ENCODE measurements at regions not wholly inside any gene's neighbourhood (a gene's known extent, or its start where the extent isn't known, plus 50 kb on each side); places are given as distances from the start of the nearest gene placed in this dataset.

DNA sequence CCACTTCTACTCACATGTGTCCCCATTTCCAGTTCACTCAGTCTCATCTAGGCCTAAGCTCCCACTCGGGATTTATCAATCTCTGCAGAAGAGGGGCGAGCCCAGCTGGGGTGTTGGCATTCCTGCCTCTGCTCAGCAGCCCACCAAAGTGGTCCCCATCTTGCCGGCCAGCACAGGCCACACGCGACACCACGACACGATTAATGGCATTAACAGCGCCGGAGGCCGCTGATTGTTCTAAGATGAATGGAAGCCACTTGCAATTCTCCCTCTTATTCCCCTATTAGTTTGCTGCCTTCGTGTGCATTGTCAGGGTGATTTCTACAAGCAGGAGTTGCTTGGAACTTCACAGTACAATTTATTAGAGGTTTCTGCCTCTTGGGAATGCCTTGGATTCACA lies 477.3 kb downstream of the SHQ1 start:
- H3K9me2 ChIP-seq (ENCODE audit: insufficient read depth): 0 out of 2 replicates have a peak, but pooled peaks cover 5% of the 10 kb centered on the region
- H3K27ac Mint-ChIP-seq: no peak overlapping the region
- ATAC-seq: no peak
- no peaks in the 10 kb centered on the region for H3K27me3 ChIP-seq (ENCODE audit: insufficient read depth)
- no peaks in the 10 kb centered on the region for H3F3A ChIP-seq (replicated peaks; ENCODE audit: low read depth)
- no peaks in the 10 kb centered on the region; the same call in 2 of the 3 replicates for H3K9me3 Mint-ChIP-seq
- H3K4me3 ChIP-seq: no peak overlapping the region
- peaks cover 3% of the 10 kb centered on the region for H3K27me3 Mint-ChIP-seq (ENCODE audit: insufficient read depth, low read depth, poor library complexity)
- no peak for DNase-seq (ENCODE audit: low spot score)
- peaks cover 45% of the 10 kb centered on the region for H3K4me1 ChIP-seq (ENCODE audit: insufficient read depth)
- H3K4me1 Mint-ChIP-seq: peaks cover 64% of the 10 kb centered on the region
- H3K27ac ChIP-seq (ENCODE audit: low read depth): no peak overlapping the region
- H3K4me2 ChIP-seq: no peak overlapping the region
- H3K79me2 ChIP-seq (replicated peaks; ENCODE audit: insufficient read depth): no peaks in the 10 kb centered on the region; the same call in 1 of the 2 replicates
- H3K4me3 Mint-ChIP-seq: no peak overlapping the region
- H2AFZ ChIP-seq: no peak overlapping the region
- peaks cover 14% of the 10 kb centered on the region; the same call in 2 of the 3 replicates for H3K36me3 Mint-ChIP-seq (ENCODE audit: low read depth)
- TF ChIP-seq EZH2 (IDR thresholded peaks at IDR 0.05; ENCODE audit: low read depth, unreplicated experiment) (no peak), POLR2AphosphoS5 (IDR thresholded peaks at IDR 0.05; ENCODE audit: low read depth) (no peak)
- H4K20me1 ChIP-seq (replicated peaks; ENCODE audit: insufficient read depth): no peaks in the 10 kb centered on the region
- H3K36me3 ChIP-seq (ENCODE audit: insufficient read depth): no peaks in the 10 kb centered on the region

DNA sequence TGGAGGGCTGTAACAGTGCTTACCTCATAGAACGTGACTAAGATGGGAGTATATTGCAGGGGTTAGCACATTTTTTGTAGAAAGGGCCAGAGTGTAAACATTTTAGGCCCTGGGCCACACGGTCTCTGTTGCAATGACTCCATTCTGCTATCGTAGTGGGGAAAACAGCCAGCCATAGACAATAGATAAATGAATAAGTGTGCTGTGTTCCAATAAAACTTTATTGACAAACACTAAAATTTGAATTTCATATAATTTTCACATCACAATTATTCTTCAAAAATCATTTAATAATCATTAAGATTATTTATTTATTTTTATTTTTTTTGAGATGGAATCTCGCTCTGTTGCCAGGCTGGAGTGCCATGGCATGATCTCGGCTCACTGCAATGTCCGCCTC lies 478.6 kb downstream of the SHQ1 start:
- peaks cover 52% of the 10 kb centered on the region for H3K4me1 Mint-ChIP-seq
- peaks cover 14% of the 10 kb centered on the region for H3K36me3 Mint-ChIP-seq (ENCODE audit: low read depth)
- no peak overlapping the region for H3K4me3 Mint-ChIP-seq
- peaks cover 3% of the 10 kb centered on the region for H3K27me3 Mint-ChIP-seq (ENCODE audit: insufficient read depth, low read depth, poor library complexity)
- Histone ChIP-seq H3K27ac (ENCODE audit: low read depth) (no peak overlapping the region), H2AFZ (no peak overlapping the region), H3K27me3 (ENCODE audit: insufficient read depth) (no peaks in the 10 kb centered on the region), H3K4me2 (peak overlapping the region; percentile 17; the same call in 1 of the 2 replicates), H3K4me1 (ENCODE audit: insufficient read depth) (peaks cover 32% of the 10 kb centered on the region), H3F3A (replicated peaks; ENCODE audit: low read depth) (no peaks in the 10 kb centered on the region), H3K36me3 (ENCODE audit: insufficient read depth) (no peaks in the 10 kb centered on the region), H3K9me2 (ENCODE audit: insufficient read depth) (0 out of 2 replicates have a peak, but pooled peaks cover 5% of the 10 kb centered on the region), H4K20me1 (replicated peaks; ENCODE audit: insufficient read depth) (no peaks in the 10 kb centered on the region), H3K79me2 (replicated peaks; ENCODE audit: insufficient read depth) (no peaks in the 10 kb centered on the region; the same call in 1 of the 2 replicates), H3K4me3 (no peak overlapping the region)
- no peak for ATAC-seq
- no peak for DNase-seq (ENCODE audit: low spot score)
- H3K9me3 Mint-ChIP-seq: no peaks in the 10 kb centered on the region; the same call in 2 of the 3 replicates
- no peak overlapping the region for H3K27ac Mint-ChIP-seq
- TF ChIP-seq, protein P1, sequence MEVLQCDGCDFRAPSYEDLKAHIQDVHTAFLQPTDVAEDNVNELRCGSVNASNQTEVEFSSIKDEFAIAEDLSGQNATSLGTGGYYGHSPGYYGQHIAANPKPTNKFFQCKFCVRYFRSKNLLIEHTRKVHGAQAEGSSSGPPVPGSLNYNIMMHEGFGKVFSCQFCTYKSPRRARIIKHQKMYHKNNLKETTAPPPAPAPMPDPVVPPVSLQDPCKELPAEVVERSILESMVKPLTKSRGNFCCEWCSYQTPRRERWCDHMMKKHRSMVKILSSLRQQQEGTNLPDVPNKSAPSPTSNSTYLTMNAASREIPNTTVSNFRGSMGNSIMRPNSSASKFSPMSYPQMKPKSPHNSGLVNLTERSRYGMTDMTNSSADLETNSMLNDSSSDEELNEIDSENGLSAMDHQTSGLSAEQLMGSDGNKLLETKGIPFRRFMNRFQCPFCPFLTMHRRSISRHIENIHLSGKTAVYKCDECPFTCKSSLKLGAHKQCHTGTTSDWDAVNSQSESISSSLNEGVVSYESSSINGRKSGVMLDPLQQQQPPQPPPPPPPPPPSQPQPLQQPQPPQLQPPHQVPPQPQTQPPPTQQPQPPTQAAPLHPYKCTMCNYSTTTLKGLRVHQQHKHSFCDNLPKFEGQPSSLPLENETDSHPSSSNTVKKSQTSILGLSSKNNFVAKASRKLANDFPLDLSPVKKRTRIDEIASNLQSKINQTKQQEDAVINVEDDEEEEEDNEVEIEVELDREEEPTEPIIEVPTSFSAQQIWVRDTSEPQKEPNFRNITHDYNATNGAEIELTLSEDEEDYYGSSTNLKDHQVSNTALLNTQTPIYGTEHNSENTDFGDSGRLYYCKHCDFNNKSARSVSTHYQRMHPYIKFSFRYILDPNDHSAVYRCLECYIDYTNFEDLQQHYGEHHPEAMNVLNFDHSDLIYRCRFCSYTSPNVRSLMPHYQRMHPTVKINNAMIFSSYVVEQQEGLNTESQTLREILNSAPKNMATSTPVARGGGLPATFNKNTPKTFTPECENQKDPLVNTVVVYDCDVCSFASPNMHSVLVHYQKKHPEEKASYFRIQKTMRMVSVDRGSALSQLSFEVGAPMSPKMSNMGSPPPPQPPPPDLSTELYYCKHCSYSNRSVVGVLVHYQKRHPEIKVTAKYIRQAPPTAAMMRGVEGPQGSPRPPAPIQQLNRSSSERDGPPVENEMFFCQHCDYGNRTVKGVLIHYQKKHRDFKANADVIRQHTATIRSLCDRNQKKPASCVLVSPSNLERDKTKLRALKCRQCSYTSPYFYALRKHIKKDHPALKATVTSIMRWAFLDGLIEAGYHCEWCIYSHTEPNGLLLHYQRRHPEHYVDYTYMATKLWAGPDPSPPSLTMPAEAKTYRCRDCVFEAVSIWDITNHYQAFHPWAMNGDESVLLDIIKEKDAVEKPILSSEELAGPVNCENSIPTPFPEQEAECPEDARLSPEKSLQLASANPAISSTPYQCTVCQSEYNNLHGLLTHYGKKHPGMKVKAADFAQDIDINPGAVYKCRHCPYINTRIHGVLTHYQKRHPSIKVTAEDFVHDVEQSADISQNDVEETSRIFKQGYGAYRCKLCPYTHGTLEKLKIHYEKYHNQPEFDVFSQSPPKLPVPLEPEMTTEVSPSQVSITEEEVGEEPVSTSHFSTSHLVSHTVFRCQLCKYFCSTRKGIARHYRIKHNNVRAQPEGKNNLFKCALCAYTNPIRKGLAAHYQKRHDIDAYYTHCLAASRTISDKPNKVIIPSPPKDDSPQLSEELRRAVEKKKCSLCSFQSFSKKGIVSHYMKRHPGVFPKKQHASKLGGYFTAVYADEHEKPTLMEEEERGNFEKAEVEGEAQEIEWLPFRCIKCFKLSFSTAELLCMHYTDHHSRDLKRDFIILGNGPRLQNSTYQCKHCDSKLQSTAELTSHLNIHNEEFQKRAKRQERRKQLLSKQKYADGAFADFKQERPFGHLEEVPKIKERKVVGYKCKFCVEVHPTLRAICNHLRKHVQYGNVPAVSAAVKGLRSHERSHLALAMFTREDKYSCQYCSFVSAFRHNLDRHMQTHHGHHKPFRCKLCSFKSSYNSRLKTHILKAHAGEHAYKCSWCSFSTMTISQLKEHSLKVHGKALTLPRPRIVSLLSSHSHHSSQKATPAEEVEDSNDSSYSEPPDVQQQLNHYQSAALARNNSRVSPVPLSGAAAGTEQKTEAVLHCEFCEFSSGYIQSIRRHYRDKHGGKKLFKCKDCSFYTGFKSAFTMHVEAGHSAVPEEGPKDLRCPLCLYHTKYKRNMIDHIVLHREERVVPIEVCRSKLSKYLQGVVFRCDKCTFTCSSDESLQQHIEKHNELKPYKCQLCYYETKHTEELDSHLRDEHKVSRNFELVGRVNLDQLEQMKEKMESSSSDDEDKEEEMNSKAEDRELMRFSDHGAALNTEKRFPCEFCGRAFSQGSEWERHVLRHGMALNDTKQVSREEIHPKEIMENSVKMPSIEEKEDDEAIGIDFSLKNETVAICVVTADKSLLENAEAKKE (CRISPR knock-in tag; IDR thresholded peaks at IDR 0.05): no peak
- TF ChIP-seq STAT1 (IDR thresholded peaks at IDR 0.05; ENCODE audit: unreplicated experiment): no peak
- no peak for TF ChIP-seq JUNB (IDR thresholded peaks at IDR 0.05; ENCODE audit: unreplicated experiment)
- TF ChIP-seq CREB1 (CRISPR knock-in tag; IDR thresholded peaks at IDR 0.05; ENCODE audit: low read depth): no peak
- TF ChIP-seq POLR2AphosphoS5 (IDR thresholded peaks at IDR 0.05; ENCODE audit: low read depth): no peak
- no peak for TF ChIP-seq NANOG (IDR thresholded peaks at IDR 0.05; ENCODE audit: borderline replicate concordance)
- TF ChIP-seq EZH2phosphoT487 (IDR thresholded peaks at IDR 0.05; ENCODE audit: unreplicated experiment): no peak
- TF ChIP-seq, protein P2, sequence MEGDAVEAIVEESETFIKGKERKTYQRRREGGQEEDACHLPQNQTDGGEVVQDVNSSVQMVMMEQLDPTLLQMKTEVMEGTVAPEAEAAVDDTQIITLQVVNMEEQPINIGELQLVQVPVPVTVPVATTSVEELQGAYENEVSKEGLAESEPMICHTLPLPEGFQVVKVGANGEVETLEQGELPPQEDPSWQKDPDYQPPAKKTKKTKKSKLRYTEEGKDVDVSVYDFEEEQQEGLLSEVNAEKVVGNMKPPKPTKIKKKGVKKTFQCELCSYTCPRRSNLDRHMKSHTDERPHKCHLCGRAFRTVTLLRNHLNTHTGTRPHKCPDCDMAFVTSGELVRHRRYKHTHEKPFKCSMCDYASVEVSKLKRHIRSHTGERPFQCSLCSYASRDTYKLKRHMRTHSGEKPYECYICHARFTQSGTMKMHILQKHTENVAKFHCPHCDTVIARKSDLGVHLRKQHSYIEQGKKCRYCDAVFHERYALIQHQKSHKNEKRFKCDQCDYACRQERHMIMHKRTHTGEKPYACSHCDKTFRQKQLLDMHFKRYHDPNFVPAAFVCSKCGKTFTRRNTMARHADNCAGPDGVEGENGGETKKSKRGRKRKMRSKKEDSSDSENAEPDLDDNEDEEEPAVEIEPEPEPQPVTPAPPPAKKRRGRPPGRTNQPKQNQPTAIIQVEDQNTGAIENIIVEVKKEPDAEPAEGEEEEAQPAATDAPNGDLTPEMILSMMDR (conservative IDR thresholded peaks at IDR 0.05; ENCODE audit: low read depth in 2 of 2): no peak
- no peak for TF ChIP-seq EZH2 (IDR thresholded peaks at IDR 0.05; ENCODE audit: low read depth, unreplicated experiment)
- no peak for TF ChIP-seq ZNF331 (CRISPR knock-in tag; IDR thresholded peaks at IDR 0.05; ENCODE audit: low read depth)
- TF ChIP-seq, protein P3, sequence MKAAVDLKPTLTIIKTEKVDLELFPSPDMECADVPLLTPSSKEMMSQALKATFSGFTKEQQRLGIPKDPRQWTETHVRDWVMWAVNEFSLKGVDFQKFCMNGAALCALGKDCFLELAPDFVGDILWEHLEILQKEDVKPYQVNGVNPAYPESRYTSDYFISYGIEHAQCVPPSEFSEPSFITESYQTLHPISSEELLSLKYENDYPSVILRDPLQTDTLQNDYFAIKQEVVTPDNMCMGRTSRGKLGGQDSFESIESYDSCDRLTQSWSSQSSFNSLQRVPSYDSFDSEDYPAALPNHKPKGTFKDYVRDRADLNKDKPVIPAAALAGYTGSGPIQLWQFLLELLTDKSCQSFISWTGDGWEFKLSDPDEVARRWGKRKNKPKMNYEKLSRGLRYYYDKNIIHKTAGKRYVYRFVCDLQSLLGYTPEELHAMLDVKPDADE (IDR thresholded peaks at IDR 0.05): no peak
- TF ChIP-seq ZNF114 (CRISPR knock-in tag; IDR thresholded peaks at IDR 0.05): no peak
